GM19239 (cell line): ENCODE measurements at regions not wholly inside any gene's neighbourhood (a gene's known extent, or its start where the extent isn't known, plus 50 kb on each side); places are given as distances from the start of the nearest gene placed in this dataset.

Experiments used
- DNase-seq: peaks from one replicate; pipeline ENCODE4 v3.0.0; 2011; ENCODE audit warnings: low spot score; ENCODE audit not compliant: insufficient read length
- FAIRE-seq: peaks from 2 replicates; lab custom pipeline; 2011; peaks lifted over from hg19 to GRCh38; lab: Jason Lieb, UNC

DNA sequence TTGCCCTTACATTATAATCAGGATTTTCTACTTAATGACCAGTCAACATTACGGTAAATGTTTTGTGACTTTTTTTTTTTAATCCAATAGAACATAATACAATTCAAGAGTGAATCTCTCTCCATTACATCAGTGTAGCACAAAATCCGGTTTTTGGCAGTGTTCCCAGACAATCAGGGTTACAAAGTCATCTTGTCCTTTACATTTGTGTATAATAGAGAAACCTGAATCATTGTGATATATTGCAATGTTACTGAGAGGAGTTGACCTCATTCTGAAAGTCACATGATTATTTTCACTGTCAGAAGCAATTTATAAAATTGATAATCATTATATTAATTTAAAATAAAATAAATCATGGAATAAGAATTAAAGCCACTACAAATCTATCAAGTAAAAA, 1346.0 kb upstream of the SPRY2 start:
- no peak for FAIRE-seq

DNA sequence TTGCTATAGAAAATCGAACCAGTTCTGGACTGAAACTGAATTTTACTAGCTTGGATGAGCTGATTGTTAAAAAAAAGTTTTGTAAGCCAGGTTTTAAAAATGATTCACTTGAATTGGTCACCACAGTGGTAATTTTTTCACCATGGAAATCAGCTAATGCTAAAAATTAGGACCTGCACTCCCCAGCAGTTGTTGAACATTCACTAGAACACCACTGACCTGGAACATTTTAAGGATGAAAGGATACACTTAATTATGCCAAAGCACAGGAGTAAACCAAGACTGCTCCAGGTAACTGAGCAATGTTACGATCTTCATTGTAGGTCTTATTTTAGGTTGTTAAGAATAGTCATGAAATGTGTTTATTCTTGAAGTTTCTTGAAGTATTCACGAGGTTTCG, 1342.6 kb upstream of the SPRY2 start:
- FAIRE-seq (no peak), DNase-seq (no peak)

More for the DNA sequence above, 1346.0 kb upstream of the SPRY2 start:
- no peak for DNase-seq

DNA sequence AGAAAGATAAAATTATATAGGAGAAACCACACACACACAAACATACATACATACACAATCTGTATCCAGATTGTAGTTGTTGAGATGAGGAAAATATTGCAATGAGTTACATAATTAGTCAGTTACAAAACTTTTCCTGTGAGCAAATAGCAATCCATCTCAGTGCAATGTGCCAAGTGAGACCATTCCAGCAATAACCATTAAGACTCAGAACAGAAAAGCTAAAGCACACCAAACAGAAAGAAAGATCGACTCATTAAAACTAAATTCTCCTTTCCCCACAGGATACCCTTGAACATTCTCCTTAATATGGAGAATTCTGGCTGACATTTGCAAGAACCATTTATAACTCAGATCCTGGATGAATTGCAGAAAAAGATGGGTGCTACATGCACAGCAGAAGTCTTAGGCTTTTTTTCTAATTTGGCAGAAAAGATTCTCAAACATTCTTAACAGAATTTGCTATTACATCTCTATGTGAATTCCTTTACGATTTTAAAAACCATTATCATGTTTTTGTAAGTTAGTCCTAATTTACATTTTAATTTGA, 1341.2 kb upstream of the SPRY2 start:
- FAIRE-seq (no peak), DNase-seq (no peak)

DNA sequence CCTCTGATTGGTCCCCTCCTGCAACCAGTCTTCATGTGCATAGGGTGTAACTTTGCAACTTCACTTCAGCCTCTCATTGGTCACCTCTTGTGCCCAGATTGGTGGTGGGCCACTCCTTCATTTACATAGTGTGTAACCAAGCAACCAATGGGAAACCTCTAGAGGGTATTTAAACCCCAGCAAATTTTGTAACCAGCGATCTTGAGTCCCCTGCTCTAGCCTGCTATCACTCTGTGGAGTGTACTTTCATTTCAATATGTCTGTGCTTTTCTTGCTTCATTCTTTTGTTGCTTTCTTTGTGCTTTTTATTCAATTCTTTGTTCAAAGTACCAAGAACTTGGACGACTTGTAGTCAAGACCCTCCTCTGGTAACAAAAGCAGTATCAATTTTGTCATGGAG, 1336.9 kb upstream of the SPRY2 start:
- no peak for FAIRE-seq

DNA sequence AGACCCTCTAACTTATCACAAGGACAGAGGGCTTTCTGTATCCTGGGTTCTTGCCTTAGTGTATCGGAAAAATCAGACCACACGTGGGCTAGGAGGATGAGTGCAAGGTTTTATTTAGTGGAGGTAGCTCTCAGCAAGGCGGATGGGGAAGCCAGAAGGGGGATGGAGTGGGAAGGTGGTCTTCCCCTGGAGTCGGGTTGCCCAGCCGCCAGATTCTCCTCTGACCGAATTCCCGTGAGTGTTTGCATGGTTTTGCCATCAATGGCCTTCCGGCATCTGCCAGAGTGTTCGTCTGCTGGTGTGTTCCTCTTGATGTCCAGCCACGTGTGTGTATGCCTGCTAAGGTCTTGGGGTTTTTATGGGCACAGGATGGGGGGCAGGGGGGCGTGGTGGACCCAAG, 1335.1 kb upstream of the SPRY2 start:
- DNase-seq (no peak), FAIRE-seq (no peak)

More for the DNA sequence above, 1336.9 kb upstream of the SPRY2 start:
- DNase-seq = no peak

DNA sequence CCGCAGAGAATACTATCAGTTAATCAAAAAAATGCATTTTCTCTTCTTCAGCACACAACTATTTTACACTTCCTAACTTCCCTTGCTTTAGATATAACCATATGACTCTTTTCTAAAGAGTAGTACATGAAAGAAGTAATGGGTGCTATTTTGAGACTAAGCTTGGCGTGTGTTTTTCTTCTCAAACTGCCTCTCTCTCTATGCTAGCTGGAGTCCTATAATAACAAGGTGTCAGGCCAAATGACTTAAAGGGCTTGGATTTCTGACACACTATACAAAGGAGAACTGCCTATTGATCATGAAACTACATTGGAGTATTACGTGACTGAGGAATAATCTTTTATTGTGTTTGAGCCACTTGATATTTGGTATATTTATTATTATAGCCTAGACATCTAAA, 1330.1 kb upstream of the SPRY2 start:
- FAIRE-seq (no peak), DNase-seq (no peak)

DNA sequence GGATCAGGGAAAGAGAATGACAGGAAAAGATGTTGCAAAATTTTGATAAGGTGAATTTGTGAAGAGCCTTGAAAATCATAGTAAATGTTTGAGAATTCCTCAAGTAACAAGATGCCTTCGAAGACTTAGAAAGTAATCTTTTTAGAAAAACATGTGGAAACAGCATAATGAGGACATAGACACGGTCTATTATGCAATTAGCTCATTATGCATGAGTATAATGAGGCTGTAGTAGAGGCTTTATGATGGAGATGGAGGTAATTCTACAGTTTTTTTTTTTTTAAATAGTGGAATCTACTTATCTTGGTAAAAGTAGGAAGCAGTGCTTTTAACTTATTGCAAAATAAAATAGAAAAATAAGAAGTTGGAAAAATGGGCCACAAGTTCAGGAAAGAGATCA, 1329.1 kb upstream of the SPRY2 start:
- DNase-seq (no peak), FAIRE-seq (no peak)

DNA sequence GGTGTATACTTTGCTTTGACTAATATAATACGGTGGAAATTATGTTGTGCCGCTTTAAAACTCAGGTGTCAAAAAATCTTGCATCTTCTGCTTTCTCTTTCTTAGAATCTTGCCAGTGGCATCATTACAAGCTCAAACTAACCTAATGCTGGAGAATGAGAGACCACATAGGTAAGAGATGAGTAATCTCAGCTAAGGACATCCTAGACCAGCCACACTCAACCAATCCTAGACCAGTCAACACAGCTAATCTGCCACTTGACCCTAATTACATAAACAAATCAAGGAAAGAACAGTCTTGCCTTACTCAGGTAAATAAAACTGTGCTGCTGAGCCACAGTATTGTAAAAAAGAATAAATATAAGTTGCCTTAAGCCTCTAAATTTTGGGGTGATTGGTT, 1323.9 kb upstream of the SPRY2 start:
- FAIRE-seq = no peak

DNA sequence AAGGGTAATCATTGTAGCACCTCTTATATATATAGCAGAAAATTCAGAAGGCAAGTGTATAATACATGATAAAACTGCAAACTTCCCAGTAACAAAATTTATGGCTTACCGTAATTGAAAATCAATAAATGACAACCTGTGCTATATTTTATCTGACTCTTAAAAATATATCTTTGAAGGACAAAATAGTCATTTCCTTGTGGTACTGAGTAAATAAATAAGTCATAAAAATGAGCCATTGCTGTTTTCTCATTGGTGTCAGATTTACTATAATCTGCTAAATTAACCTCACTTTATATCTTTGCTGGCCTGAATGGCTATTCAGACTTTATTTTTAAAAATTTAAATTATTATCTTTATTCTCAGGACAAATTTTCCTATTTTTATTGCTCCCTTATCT, 1319.1 kb upstream of the SPRY2 start:
- FAIRE-seq (no peak), DNase-seq (no peak)

More for the DNA sequence above, 1323.9 kb upstream of the SPRY2 start:
- no peak for DNase-seq

DNA sequence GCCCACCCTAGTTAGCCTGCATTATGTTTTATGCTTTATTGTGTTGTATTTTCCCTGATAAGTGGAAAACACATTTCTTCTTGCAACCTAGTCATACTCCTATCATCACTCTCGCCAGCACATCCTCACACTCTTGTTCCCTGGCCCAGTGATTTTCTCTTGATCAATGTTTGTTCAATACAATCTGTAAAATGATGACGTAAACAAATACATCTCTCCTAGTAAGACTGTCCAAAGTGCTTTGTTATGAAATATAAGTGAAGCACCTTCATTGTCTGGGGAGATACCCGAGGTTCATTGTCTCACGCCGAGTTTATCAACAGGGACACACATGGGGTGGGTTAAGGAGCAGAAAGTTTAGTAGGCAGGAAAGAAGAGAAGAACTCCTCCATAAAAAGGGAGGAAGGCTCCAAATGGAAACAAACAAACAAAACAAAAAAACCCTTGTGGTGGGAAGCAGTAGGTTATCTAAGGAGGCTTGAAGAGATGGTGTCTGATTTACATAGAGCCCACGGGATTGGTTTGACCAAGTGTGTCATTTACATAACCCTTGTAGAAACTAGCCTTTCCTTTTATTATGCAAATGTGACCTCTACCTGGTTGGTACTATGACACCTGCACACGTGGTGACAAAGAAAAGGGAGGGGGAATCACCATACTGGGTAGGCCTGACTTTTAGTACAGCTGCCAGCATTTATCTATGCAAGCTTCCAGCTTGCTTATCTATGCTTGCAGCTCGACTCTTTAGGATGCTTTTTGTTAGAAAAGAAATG, 1317.9 kb upstream of the SPRY2 start:
- no peak for DNase-seq
- no peak for FAIRE-seq

DNA sequence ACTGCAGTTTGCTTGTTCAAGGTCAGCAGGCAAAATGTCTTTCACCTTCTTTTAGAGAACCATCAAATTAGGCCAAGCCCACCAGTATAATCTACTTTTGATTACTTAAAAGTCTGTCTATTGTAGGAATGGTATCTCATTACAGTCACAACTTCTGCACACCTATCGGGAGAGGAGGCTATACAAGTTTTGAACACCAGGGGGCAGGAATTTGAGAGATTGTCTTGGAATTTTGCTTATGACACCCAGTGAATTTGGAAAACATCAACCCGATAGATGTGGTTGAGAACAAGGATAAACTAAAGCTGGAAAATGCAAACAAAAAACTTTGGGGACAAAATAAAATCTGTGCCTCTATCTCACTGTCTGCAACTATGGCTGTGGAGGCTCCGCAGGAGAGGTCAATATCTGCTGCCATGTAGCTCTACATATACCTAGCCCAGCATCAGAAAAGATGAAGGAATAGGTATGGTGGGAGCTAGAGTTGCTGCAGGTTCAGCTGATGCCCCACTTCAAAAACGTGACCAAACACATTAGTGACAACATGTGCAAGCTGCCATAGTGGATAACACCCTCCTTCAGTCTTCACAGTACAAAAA, 1299.2 kb upstream of the SPRY2 start:
- no peak for FAIRE-seq
- no peak for DNase-seq

DNA sequence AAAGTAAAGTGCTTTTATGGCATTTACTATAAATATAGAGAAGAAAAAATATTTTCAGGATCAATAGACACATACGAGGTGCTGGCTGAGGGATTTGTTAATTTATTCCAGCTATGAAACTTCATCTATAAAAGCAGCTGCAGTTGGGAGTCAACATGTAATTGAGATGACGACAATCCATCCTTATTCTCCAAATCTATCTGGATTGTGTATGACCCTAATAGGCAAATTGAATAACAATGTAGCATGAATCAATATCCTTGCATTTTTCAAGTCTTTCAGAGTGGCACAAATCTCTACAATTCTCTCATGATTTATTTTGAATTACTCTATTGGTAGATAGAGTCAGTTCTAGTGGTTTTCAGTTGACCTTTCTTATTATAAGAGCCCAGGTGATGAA, 1296.5 kb upstream of the SPRY2 start:
- DNase-seq (no peak), FAIRE-seq (no peak)

DNA sequence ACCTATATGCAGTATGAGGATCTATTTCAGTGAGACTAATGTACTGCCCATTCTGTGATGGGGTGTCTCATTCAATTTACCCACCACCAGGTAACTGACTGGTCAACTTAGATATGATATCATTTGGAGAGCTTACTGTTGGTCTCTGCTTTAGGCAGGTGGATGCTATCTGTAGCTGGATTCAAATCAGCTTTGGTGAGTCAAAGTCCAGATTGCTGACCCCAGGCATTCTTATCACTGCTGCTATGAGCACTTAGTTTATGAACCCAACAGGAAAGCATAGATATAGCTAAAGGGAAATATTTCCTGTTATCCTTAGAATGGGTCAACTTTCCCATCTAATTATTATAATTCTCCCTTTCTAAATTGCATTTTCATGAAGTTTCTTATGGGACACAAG, 1295.2 kb upstream of the SPRY2 start:
- no peak for FAIRE-seq

DNA sequence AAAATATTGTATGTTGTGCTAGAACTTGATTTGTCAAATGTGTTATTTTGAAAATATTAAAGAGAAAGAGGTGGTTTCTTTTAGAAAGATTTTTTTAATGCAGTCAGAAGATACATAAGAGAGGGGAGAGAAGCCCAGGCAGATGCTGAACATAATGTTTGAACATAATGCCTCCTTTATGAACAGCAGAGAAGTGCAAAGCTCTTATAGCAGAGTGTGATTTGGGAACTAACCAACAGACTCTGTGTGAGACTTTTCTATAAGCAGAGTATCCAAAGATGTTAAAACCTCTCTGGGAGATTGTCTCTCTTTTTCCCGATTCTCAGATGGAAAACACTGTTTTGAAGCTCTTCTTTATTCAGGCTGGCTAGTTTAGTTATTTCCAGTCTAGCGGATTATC, 1274.1 kb upstream of the SPRY2 start:
- FAIRE-seq = no peak
- DNase-seq = no peak

More for the DNA sequence above, 1295.2 kb upstream of the SPRY2 start:
- no peak for DNase-seq

DNA sequence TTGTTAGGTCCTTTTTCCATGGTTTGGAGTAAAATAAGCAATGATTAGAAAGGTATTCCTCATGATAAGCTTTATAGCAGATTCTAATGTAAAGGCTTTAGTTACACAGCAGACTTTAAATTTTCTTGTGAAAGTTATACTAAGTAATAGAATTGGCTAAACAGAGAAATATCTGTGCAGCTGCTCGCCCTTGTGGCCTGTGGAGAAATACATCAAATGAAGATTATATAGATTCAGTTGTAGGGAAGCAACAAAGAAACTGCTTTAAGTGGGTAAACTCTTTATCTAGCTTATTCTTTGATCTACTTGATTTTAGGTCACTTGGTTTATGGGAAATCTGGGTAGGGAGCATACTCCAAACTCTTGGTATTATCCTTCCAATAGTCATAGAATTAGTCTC, 1269.7 kb upstream of the SPRY2 start:
- FAIRE-seq (no peak), DNase-seq (no peak)

DNA sequence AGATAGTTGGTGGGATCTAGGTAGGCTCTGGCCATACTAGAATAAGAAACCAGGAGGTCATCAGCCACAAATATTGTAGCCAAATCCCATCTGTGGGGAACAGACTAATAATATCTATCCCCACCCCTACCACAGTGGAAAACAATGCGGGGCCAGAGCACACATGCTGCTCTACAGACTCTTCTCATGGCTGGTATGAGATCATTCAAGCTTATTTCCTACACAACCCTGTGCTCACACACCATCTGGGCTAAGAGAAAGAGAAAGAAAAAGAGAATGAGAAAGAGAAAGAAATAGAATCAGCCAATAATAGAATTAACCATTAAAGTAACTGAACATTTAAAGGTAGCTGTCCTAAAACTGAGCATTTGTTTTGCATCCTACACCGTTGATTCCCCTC, 1268.4 kb upstream of the SPRY2 start:
- FAIRE-seq = no peak
- no peak for DNase-seq

DNA sequence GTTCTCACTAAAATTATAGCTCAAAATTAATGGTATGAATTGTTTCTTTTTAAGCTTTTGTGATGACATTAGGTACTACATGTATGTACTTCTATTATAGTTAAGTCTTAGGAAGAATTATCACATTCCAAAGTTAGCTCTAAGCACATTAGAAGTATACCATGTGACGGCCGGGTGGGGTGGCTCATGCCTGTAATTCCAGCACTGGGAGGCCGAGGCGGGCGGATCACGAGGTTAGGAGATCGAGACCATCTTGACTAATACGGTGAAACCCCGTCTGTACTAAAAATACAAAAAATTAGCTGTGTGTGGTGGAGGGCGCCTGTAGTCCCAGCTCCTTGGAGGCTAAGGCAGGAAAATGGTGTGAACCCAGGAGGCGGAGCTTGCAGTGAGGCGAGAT, 1265.1 kb upstream of the SPRY2 start:
- FAIRE-seq = no peak

DNA sequence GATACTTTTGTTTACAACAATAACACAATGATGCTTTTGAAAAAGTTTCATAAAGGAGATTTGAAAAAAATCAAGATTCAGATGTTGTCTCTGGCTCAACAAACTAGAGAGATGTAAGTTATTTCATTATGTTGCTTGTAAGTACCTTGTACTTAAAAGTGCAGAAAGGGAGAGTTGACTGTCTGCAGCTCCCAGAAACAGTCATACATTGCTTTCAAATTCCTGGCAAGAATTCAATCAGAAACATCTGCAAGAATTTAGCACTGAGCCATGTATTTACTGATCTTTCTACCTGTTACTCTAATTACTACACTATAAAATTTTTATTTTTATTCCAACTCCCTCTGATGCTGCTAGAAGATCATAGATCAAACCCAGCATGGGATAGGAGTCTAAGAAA, 1261.3 kb upstream of the SPRY2 start:
- no peak for FAIRE-seq
- DNase-seq = no peak

More for the DNA sequence above, 1265.1 kb upstream of the SPRY2 start:
- DNase-seq = no peak

DNA sequence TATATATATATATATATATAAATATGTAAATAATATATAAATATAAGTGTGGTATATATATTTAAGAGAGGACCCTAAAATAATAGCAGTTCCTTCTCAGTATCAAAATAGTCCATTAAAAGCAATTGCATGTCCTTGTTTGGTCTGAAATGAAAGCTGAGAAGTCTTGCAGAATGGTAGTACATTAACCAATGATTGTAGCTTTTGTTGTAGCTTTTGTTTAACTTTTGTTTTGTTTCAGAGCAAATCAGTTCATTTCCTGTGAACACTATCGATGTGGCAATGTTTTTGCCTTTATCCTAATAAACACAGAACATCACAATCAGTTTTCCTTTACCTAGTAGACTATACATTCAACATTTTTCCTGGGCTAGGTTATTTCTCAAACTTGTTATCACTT, 1256.2 kb upstream of the SPRY2 start:
- FAIRE-seq (no peak), DNase-seq (no peak)

DNA sequence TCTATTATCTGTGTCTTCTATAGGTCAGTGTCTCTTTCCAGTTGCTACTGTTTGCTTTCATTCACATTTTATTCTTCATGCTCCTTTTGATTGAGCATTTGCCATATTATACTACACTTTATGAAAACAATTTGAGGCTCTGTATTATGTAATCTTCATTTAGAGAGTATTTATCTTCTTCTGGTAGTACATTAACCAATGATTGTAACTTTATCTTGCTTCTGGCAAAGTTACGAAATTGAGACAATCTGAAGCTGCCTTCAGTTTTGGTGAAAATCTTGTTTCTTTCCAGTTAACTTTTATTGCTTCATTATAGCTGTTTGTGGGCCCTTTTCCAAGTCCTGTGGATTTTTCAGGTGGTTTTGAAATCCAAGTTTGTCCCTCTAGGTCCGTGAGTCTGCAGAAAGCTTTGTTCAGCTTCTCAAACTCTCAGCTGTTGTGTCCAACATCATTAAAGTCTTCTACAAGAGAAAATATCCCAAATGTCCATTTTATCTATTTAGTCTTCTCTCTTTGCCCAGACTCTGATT, 1255.4 kb upstream of the SPRY2 start:
- DNase-seq (no peak), FAIRE-seq (no peak)

DNA sequence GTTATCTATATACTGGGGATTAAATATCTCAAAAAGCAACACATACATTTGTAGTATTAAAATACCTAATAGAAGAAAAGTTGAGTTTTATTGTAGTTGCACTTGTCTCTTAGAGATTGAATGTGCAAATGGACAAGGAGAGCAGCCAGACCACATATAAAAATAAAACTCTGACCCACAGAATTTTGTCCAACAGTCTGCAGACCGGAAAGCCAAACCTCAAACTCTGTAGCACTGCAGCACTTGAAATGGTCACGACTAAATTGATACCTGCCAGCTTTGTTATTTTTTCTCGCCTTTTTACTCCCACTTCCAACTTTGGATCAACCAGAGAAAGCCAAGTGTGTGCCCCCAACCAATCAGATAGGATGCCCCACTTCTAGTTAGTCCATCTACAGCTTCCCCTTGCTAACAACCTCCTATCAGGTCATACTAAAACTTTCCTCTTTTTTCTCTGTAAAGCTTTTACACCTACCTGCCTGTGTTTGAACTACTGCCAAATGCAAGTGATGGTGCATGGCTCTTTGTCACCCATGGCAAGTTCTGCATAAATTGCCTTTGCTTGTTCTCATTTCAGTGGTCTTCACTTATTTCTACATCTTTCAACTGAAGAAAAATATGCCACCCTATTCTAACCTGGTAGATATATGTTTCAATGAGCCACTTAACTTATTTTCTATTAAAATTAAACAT, 1250.7 kb upstream of the SPRY2 start:
- DNase-seq (no peak), FAIRE-seq (no peak)
